HG03045 (cell line): ENCODE measurements at regions not wholly inside any gene's neighbourhood (a gene's known extent, or its start where the extent isn't known, plus 50 kb on each side); places are given as distances from the start of the nearest gene placed in this dataset.
"Not testable (repeated sequence)": the region's sequence is repeated elsewhere in the genome, so short reads cannot be mapped to it uniquely, and the experiment has no call there.

Experiments used
- ATAC-seq: cut with Tn5 transposase; IDR thresholded peaks from one replicate; pipeline ENCODE4 v1.9.1; 2021; ENCODE audit warnings: mild to moderate bottlenecking, moderate library complexity; ENCODE audit not compliant: unreplicated experiment

- ATAC-seq, result peak; percentile 86
These were observed 291.7 kb upstream of the KYNU start for GRCh38 chr2:142585785-142586184.

DNA sequence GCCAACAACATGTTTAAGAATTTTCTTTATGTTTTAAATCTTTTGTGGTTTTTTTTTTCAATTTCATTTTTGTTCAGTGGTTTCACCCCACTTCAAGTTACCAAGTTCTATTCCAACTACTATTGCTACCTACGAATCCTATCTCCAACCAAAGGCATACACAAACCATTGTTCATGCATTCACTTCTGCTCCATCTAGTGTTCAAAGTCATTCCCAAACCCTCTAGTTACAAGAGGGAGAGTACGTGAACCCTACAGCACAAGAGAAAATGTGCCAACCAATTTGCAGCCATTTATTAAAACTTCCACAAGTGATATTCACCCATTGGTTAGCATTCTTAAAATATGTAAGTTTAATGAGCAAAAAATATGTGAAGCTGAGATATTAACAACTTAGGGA lies 295.1 kb upstream of the KYNU start:
- ATAC-seq, result no peak

- ATAC-seq, result no peak
These were observed 296.0 kb upstream of the KYNU start for GRCh38 chr2:142581491-142581890.

- ATAC-seq, result no peak
These were observed 296.8 kb upstream of the KYNU start for GRCh38 chr2:142580691-142581090.

DNA sequence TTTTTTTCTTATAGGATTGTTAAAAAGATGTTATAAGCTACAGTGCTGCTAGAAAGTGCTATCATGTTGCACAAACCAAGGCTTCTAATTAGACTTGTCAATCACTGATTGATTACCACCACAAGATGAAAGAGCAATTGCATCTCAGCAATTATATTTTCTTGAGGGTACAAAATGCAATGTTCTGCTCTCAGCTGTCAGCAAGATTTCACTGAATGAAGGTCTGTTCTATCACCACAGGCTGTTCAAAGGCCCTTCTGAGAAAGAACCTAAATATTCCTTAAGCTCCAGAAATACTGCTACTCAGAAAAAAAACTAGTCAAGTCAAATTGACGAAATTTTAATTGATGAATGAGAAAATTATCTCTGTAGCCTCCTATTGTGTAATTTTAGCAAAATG lies 301.9 kb upstream of the KYNU start:
- no peak for ATAC-seq

DNA sequence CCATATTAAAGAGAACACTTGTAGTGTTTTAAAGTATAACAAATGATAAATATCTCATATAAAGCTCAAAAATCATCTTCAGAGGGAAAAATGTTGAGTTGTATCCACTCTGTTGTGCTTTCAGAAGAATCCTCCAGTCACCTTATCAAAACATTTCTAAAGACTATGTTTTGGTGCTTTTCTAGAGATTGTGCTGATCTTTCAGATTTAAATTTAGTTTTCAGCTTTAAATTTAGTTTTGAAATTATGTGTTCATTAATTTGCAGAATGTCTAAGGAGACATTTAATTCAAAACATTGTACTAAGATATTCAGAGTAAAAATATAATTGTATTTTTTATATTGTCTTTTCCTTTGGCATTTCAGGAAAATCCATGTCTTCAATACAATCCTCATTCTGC lies 303.1 kb upstream of the KYNU start:
- ATAC-seq, result no peak

DNA sequence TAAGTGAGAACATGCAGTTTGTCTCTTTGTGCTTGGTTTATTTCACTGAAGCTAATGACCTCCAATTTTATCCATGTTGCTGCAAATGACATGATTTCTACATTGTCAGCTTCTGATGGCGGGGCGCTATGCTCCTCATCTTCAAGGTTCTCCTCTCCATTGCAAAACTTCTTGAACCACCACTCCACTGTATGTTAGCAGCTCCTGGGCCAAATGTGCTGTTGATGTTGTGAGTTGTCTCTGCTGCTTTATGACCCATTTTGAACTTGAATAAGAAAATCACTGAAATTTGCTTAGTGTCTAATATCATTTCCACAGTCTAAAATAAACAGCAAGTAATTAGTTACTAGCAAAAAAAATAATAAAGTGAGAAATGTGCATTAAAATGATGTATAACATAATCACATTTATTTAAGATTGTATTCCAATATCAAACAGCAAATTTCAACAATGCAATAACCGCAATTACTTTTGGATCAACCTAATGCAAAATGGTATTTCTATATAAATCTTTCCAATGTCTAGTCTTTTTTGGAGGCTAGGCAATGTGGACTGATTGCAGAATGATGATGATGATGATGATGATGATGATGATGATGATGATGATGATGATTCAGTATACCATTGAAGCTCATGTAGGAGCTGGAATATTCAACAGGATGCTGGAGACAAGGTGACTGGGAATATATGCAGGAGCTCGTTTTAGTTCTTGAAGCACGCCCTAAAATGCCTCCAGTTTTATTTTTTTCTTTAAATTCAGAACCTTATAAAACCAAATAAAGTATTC lies 304.9 kb upstream of the KYNU start:
- no peak for ATAC-seq

GRCh38 chr2:142571934-142572333 lies 305.5 kb upstream of the KYNU start:
- ATAC-seq, result no peak

DNA sequence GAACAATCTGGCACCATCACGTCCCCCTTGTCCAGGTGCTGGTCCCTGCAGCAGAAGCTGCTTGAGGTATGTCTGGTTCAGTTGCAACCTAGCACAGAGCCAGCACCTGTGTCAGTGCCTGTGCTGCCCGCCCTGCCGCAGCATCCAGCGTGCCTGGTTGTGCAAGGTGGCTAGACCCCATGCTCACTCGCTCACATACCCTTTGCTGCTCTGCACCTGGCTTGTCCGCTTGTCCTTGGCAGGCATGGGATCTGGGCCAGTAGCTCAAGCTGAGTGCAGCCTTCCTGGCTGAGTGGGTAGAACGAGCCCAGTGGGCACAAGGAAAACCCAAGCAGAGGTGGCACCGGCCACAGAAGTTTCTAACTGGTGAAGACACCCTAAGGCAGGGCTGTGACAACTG lies 314.6 kb upstream of the KYNU start:
- no peak for ATAC-seq

DNA sequence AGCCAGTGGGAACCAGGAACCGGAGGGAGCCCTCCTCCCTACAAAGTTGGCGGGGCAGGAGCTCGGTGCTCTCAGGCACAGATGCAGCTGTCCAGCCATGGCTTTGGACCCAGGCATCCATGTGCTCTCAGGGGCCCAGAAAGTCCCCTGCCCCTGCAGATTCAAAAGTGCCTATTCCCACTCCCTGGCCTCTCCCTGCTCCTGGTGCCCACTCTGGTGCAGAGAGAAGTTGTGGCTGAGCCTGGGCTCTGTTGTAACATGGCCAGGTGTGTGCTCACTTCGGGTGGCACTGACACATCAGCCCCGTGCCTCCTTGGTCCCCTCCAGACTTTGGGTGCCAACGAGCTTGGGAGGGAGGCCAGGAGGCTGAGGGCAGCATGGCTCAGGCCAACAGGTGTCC lies 315.8 kb upstream of the KYNU start:
- ATAC-seq, result no peak

DNA sequence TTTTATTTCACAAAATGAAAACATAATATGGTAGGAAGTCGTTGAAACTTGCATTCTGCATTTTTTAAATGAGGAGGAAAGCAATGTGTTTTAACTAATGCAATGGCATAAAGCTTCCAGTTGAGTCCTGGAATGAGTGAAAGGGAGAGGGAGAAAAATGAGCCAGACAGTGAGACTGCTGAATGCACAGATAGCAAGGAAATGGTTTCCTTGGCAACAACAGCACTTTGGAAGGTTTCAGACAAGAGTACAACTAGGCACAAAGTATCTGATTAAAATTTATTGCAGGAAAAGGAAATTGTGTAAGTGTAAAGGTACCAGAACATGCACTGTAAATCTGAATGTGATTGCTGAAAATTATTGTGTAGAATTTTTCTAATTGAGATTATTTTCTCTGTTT lies 320.1 kb upstream of the KYNU start:
- no peak for ATAC-seq

- not testable (repeated sequence) for ATAC-seq
These were observed 331.5 kb upstream of the KYNU start for GRCh38 chr2:142545999-142546398.

GRCh38 chr2:142545036-142545435 lies 332.4 kb upstream of the KYNU start:
- ATAC-seq, result no peak

DNA sequence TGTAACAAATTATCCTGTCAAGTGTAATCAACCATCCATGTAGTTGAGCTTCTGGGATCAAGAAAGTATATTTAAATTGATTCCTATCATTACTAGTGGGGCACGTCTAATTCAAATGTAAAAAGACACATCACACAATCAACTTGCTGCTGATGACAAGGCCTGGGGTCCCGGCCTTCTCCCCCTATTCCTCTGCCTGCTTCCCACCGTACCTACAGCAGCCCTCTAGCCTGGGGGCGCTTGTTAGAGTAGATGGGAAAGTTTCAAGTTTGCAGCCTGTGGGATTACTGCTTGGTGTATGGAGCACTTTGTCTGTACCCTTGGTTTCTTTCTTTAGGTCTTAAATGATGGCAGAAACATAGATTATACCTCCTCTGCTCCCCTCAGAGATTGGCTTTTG lies 333.3 kb upstream of the KYNU start:
- ATAC-seq, result no peak

DNA sequence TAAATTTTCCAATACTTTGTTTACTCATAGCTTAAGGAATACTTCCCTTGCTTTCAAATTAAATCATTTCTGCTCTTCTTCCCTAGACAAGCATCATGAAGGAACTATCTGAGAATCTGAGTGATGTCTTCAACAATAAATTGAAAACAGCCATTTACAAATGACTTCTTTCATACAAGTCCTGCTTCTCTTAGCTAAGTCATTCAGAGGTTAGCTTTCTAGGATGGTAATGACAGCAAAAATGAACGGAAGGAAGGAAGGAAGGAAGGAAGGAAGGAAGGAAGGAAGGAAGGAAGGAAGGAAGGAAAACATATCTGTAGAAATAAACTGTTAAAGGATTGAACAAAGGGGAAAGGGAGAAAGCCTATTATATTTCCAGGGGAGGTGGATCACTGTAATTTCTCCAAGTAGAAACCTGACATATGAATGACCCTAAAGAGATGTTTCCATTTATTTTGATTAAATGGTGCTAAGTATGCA lies 335.0 kb upstream of the KYNU start:
- no peak for ATAC-seq

- no peak for ATAC-seq
These were observed 340.5 kb upstream of the KYNU start for GRCh38 chr2:142536966-142537365.

- no peak for ATAC-seq
These were observed 341.0 kb upstream of the KYNU start for GRCh38 chr2:142536492-142536891.

- no peak for ATAC-seq
These were observed 342.2 kb upstream of the KYNU start for GRCh38 chr2:142535311-142535710.

- no peak for ATAC-seq
These were observed 344.3 kb upstream of the KYNU start for GRCh38 chr2:142533177-142533576.

GRCh38 chr2:142531377-142531776 lies 346.1 kb upstream of the KYNU start:
- no peak for ATAC-seq

GRCh38 chr2:142525720-142526119 lies 351.7 kb upstream of the KYNU start:
- ATAC-seq, result no peak

DNA sequence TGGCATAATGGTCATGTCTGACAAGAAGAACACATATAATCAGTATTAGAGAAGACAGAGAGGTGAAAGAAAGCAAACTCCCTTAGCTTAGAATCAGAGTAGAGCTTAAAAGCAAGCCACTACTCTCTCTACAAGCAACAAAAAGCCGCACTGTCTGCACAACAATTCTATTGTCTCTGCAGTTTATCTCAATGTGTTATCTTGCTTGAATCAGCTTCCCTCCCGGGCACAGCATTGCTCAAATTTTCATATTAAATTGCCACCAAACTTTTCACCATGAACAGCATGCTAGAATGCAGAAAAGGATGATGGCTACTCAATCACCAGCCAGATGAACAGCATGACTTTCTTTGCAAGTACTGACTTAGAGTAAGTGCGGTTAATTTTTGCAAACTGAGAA lies 356.0 kb upstream of the KYNU start:
- ATAC-seq, result no peak

DNA sequence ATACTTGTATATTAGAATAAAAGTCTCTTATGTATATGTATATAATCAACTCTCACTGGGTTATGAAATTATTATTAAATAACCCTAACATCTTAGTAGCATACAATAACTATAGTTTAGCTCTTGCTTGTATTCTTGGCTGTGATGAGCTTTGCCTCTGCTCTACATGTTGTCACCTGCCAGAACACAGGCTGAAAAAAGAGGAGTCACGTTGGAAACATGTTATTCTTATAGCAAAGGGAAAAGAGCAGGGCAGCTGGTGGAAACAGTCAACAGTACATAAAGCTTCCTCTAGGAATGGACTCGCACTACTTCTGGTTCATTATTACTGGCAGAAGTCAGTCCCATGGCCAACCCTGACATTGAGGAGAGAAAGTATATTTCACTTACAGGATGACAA lies 362.0 kb upstream of the KYNU start:
- ATAC-seq, result no peak
